Islet precursor cell (in vitro differentiated cells): ENCODE measurements at regions not wholly inside any gene's neighbourhood (a gene's known extent, or its start where the extent isn't known, plus 50 kb on each side); places are given as distances from the start of the nearest gene placed in this dataset.
"Not testable (repeated sequence)": the region's sequence is repeated elsewhere in the genome, so short reads cannot be mapped to it uniquely, and the experiment has no call there.

Source experiments
- DNase-seq: peaks from one replicate; pipeline ENCODE4 v3.0.0-alpha.2; 2018

- DNase-seq: no peak
Measured at GRCh38 chr9:82404881-82405280, 416.3 kb downstream of the SPATA31D1 start.

- DNase-seq: no peak
Measured at GRCh38 chr9:82406456-82407085, 418.0 kb downstream of the SPATA31D1 start.

- no peak for DNase-seq
Measured at GRCh38 chr9:82410306-82410705, 421.7 kb downstream of the SPATA31D1 start.

GRCh38 chr9:82410866-82411265 lies 422.3 kb downstream of the SPATA31D1 start:
- DNase-seq: no peak

GRCh38 chr9:82412586-82413305 lies 424.2 kb downstream of the SPATA31D1 start:
- DNase-seq: no peak

- no peak for DNase-seq
Measured at GRCh38 chr9:82417501-82417900, 428.9 kb downstream of the SPATA31D1 start.

- DNase-seq: no peak
Measured at GRCh38 chr9:82418334-82418733, 429.8 kb downstream of the SPATA31D1 start.

- DNase-seq: no peak
Measured at GRCh38 chr9:82419696-82420486, 431.3 kb downstream of the SPATA31D1 start.

GRCh38 chr9:82421498-82421897 lies 432.9 kb downstream of the SPATA31D1 start:
- DNase-seq: no peak

GRCh38 chr9:82423700-82424099 lies 435.1 kb downstream of the SPATA31D1 start:
- no peak for DNase-seq

- no peak for DNase-seq
Measured at GRCh38 chr9:82424599-82425120, 436.1 kb downstream of the SPATA31D1 start.

- DNase-seq: no peak
Measured at GRCh38 chr9:82431121-82431520, 442.5 kb downstream of the SPATA31D1 start.

- DNase-seq: not testable (repeated sequence)
Measured at GRCh38 chr9:82433290-82433931, 444.8 kb downstream of the SPATA31D1 start.

- no peak for DNase-seq
Measured at GRCh38 chr9:82436475-82436874, 447.9 kb downstream of the SPATA31D1 start.

GRCh38 chr9:82437183-82437582 lies 448.6 kb downstream of the SPATA31D1 start:
- DNase-seq: not testable (repeated sequence)

GRCh38 chr9:82438581-82438980 lies 450.0 kb downstream of the SPATA31D1 start:
- DNase-seq: no peak

- no peak for DNase-seq
Measured at GRCh38 chr9:82443312-82443711, 454.7 kb downstream of the SPATA31D1 start.

GRCh38 chr9:82445556-82445955 lies 457.0 kb downstream of the SPATA31D1 start:
- no peak for DNase-seq

- DNase-seq: no peak
Measured at GRCh38 chr9:82447343-82447742, 458.8 kb downstream of the SPATA31D1 start.

- DNase-seq: no peak
Measured at GRCh38 chr9:82449986-82450385, 461.4 kb downstream of the SPATA31D1 start.

GRCh38 chr9:82454509-82455190 lies 466.1 kb downstream of the SPATA31D1 start:
- no peak for DNase-seq

- DNase-seq: no peak
Measured at GRCh38 chr9:82456642-82457041, 468.1 kb downstream of the SPATA31D1 start.
